ENCODE measurements at regions not wholly inside any gene's neighbourhood (a gene's known extent, or its start where the extent isn't known, plus 50 kb on each side); places are given as distances from the start of the nearest gene placed in this dataset.
A peak's percentile ranks its signal among the peaks of the same experiment; 100 is the strongest.

GRCh38 chr6:139485742-139486475 lies 111.5 kb upstream of the CITED2 start:
- no peak for DNase-seq

GRCh38 chr6:139485185-139485584 lies 110.7 kb upstream of the CITED2 start:
- no peak for DNase-seq

DNA sequence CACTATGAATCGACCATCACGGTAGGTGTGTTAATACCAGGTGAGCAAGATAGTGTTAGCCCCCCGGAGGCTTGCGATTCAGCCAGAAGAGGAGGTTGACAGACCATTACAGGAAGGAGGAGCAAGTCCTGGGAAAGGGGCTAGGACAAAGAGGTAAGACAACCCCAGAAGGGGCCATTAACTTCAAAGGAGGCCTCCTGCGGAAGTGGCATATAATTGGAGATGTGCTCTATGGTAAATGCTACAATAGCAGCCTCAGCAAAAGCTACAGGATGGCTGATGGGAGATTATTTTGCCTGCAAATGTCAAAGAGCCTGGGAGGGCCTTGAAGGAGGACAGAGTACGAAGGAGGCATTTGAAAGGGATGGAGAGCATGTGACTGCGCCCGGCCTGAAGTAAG lies 108.6 kb upstream of the CITED2 start:
- DNase-seq, result no peak

GRCh38 chr6:139482287-139482686 lies 107.8 kb upstream of the CITED2 start:
- DNase-seq, result no peak

GRCh38 chr6:139480356-139481165 lies 106.1 kb upstream of the CITED2 start:
- no peak for DNase-seq

- no peak for DNase-seq
Observed at GRCh38 chr6:139479433-139480222, 105.2 kb upstream of the CITED2 start.

DNA sequence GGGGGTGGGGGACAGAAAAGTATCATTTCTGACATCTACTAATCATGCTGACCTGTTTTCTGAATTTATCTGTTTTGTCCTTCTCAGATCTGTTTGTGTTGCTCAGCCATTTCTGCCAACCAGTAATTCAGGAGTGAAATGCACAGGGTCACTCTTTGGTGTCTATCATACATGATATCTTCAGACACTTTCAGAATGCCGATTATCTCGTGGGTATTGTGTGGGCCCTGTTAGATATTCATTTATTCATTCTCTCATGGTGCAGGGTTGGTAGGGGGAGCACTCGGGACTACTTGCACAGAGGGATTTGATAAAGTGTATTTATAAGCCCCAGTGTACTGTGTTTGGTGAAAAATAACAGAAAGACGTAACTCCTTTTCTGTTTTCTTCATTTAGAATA lies 101.2 kb upstream of the CITED2 start:
- no peak for DNase-seq

- no peak for DNase-seq
Observed at GRCh38 chr6:139475241-139475640, 100.8 kb upstream of the CITED2 start.

GRCh38 chr6:139474145-139475108 lies 100.0 kb upstream of the CITED2 start:
- DNase-seq, result peak; percentile 66

GRCh38 chr6:139473731-139474130 lies 99.3 kb upstream of the CITED2 start:
- DNase-seq, result no peak

DNA sequence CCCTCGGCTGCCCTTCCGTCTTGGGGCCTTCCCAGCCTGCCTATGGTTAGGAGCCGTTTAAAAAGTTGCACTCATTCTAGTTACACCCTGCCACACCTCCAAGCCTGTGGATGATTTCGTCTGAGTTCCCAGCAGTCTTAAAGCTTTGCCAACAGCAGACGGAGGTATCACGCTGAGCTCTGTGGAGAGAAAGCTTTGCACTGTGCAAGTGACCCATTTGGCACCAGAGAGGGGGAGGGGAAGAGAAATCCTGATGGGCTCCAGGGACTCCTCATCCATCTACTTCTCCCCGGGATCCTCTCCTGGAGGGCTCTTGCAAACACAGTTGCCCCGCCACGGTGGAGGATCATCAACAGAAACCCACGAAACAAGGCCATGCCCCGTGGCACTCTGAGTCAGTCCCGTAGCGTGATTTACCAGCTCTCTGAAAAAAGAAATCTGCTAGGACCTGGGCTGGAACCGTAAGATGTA lies 98.8 kb upstream of the CITED2 start:
- DNase-seq, result no peak

GRCh38 chr6:139472351-139473015 lies 98.0 kb upstream of the CITED2 start:
- no peak for DNase-seq

DNA sequence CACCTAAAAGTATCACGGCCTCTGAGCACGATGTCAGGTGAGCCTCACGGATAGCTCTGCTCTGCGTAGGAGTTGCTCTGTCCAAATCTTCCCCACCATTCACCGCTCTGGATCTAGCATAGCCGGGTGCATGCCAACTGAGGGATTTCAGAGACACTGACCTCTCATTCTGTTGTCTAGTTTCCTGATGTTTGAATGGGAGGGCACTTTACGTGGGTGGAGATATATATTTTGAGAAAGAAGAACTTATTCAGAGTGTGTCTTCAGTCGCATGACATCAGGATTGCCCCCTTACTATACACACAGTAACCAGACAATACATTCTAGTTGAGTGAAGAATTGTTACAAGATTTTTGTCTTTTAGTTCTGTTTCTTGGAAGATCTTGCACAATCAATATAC lies 96.5 kb upstream of the CITED2 start:
- no peak for DNase-seq

DNA sequence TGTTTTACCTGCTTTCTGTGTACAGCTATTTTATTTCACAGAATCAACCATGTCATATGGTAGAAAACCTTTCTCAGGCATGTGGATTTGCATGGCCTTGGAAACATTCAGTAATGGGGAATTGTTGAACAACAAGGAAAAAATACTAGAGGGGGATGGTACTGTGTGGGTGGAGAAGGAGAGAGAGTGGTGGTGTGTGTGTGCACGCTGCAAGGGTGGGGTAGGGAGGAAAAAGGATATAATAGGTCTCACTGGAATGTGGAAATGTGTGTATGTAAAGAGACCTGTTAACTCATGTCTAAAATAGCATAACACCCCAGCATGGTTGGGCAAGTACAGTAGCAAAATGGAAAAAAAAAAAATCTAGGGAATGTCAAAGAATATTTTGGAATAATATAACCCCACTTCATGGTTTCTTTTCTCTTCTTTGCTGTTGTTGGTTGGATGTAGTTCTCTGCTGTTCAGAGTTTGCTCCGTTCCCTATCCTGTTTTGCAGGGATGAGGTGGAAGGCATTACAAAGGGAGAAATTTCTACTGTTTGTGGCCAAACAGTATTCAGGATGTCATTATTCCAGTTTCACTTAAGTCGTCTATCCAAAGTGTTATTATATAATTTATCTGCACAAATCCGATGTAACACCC lies 93.9 kb upstream of the CITED2 start:
- no peak for DNase-seq

- no peak for DNase-seq
Observed at GRCh38 chr6:139457476-139457875, 83.0 kb upstream of the CITED2 start.

DNA sequence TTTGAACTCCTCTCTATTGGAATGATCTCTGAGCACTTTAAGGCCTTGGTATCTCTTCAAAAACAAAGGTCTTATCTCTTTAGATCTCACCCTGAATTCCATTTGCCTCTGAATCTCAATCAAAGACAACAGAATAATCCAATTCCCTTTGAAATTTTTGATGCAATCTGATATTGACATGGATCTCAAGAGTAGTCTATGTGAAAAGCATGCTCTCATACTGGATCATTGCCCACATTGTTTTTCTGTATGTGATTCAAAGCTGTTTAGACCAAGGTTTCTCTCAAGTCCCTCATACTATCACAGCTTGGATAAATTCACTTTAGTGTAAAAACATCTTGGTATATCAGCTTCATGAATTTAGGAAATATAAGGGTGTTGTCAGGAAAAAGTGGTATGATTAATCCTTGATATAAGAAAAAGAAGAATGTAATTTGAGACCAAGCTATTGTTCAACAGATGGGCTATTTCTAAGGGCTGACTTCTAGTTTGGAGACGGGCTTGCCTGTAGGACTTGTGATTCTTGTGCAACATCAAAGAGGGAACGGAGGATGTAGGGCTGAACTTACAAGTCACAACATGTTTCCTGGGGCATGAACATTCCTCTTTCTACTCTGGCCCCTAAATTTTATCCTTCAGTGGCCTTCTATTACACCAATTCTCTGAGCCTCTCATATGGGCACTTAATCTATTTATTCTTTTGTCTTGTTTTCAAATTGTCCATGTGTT lies 77.9 kb upstream of the CITED2 start:
- no peak for DNase-seq

- DNase-seq, result no peak
Observed at GRCh38 chr6:139449611-139450000, 75.2 kb upstream of the CITED2 start.

DNA sequence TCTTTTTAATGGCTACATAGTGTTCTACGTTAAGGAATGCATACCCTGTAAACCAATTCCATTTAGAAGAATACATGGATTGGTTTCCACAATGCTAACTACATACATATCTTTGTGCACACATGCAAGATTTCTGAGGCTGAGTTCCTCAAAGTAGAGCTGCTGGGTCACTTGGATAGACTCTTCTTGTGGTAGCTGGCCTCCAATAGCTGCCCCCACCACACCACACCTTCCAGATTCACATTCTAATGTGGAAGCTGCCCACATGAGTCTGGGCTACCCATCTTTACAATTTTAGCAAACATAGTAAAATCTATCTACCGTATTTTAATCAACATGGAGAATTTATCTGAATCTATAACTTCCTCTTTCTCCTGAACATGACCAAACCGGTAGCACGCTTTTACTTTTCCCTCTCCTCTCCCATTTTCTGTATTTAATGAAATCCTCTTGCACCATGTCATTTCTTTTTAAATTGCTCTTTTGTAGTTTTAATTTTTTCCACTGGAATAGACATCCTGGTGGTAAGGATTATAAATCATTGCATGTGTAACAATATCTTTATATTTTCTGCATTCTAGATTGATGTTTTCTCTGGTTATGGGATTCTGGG lies 74.7 kb upstream of the CITED2 start:
- DNase-seq, result no peak

- DNase-seq, result no peak
Observed at GRCh38 chr6:139448051-139448649, 73.7 kb upstream of the CITED2 start.

DNA sequence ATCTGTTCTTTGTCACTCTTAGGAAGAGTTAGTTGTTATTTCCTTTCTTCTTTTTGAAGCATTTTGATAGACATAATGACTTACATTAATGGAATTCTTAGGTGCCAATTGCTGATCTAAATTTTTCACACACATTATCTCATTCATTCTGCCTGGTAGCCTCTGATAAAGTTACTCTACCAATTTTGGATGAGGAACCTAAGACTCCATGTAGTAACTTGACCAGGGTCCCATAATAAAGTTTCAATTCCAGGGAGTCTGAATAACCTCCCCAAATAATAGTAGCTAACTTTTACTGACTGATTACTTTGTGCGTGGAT lies 73.2 kb upstream of the CITED2 start:
- no peak for DNase-seq

Data from NCI-H1436 treated with DMSO at 0.1 percent for 48 hours (cell line).